Right renal cortex interstitium (tissue), 3 donors: ENCODE measurements at regions not wholly inside any gene's neighbourhood (a gene's known extent, or its start where the extent isn't known, plus 50 kb on each side); places are given as distances from the start of the nearest gene placed in this dataset.

Source experiments
- DNase-seq, 3 donors: peaks; one replicate each; pipeline ENCODE4 v3.0.0-alpha.2; 2013; ENCODE audit warnings: low read depth in 3 of 3, low spot score in 2 of 3

DNA sequence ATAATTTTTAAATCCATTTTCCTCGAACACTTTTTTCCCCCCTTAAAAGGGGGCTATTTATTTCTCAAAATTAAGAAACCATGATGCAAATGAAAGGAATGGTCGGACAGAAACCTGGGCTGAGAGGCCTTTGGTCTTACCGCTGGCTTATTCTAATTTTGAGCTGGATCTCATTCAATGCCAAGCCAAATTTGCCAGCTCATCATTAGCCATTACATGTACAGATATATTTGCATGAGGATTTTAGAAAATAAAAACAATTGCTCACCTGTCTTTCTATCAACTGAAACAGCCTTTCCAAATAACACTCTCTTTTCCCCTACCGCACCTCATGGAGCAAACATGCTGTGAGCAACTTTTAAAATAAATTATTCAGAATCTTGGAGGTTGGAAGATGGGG lies 219.5 kb upstream of the DTNBP1 start:
- DNase-seq = no peak

DNA sequence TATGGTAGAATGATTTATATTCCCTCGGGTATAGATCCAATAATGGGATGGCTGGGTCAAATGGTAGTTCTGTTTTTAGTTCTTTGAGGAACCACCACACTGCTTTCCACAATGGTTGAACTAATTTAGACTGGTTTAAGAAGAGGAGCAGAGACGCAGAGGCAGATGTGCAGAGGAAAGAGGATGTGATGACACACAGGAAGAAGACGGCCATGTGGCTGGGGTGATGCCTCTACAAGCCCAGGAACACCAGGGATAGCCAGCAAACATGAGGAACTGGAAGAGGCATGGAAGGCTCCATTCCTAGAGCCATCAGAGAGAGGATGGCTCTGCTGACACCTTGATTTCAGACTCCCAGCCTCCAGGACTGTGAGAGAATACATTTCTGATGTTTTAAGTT lies 218.3 kb upstream of the DTNBP1 start:
- DNase-seq = no peak

DNA sequence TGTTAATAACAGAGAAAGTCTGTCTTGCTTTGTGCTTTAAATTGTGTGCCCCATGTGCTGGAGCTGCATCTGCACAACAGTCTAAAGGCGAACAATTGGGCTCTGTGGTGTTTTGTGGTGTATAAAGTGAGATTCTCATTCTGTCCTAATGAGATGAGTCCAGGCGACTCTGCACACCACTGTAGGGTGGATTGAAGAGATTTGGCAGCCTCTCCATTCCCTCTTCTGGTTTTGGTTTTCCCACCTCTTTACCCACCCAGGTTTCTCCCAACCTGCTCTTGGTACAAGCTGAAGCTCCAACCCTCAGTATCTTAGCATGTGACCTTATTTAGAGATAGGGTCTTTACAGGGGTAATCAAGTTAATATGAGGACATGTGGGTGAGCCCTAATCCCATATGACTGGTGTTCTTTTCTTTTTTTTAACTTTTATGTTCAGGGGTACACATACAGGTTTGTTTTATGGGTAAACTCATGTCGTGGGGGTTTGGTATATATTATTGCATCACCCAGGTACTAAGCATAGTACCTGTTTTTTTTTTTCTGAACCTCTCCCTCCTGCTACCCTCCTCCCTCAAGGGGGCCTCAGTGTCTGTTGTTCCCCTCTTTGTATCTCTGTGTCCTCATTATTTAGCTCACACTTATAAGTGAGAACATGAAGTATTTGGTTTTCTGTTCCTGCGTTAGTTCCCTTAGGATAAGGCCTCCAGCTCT lies 217.6 kb upstream of the DTNBP1 start:
- DNase-seq = no peak

DNA sequence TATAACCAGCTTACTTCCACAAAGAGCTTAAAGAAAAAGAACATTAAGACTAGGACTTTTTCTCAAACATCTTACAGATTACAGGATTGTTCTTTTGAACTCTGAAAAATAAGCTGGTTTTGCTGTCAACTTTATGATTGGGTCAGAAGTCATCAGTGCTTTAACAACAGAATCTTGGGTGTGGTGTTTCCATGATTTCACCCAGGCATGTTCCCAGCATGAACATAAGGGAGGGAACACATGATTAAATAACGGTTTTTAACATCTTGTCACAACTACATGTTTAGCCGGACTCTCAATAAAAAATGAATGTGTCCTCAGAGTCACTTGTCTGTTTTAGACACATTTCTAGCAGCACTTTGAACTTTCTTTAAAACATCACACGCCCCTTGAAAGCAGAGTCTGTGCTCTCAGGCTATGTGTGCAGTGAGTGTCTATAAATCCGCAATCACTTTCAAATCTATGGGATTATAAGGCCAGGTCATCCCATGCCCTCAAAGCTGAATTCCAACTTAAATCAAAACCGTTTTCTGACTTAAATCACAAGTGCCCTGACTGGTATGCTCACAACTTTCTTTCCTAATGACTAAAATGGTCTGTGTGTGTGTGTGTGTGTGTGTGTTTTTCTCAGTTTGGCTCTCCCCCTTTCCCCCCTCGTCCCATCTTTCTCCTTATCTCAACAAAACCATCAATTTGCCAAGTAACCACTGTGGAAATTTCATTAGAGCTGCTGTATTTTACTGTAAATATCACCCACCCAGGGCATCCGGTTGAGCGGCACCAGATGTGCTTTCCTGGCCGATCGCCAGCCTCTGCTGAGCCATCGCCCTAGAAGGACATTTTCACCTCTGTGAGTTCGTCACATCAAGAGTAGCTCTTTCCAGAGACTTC lies 216.8 kb upstream of the DTNBP1 start:
- DNase-seq = peak; percentile 39 to 65 (median 49)

DNA sequence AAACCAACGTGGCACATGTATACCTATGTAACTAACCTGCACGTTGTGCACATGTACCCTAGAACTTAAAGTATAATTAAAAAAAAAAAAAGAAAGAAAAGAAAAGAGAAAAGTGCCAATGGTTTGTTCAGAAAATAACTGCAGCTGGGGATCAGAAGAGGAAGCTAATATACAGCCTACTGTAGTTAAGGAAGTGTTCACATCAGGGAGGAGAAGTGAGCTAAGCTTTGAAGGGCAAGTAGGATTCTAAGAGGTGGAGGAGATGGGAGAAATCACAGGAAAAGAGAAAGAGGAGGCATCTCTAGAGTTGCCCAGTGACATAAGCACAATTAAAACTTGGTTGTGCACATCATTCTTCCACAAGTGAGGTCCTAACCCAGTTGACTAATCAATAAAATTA lies 214.4 kb upstream of the DTNBP1 start:
- no peak for DNase-seq

DNA sequence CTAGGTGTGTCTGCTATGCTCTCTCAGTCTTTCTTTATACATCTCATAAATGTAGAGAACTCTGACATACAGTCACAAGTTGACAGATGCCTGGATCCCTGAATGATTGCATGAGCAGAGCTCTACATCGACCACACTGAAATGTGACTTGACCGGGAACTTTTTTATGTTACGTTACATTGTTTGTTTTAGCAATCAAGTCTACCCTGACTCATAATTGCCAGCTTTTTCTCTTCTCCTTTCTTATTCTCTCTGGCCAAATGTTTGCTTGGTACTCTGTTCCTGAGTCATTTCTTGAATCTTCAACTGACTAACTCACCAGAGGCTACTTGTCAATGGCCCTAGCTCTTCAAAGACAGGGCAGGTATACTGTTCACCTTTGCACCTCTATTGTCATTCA lies 213.6 kb upstream of the DTNBP1 start:
- DNase-seq = no peak

DNA sequence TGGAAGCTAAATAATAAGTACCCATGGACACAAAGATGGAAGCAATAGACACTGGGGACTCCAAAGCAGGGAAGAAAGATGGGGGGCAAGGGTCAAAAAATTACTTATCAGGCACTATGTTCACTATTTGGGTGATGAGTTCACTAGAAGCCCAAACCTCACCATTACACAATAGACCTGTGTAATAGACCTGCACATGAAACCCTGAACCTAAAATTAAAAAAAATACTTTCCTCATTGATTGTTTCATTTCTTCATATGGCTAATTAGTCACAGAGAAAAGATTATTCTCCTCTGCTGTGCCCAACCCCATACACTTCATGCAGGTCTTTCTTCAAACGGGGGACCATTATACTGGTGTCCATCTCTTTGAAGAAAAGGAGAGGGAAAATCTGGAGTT lies 213.0 kb upstream of the DTNBP1 start:
- DNase-seq = no peak

DNA sequence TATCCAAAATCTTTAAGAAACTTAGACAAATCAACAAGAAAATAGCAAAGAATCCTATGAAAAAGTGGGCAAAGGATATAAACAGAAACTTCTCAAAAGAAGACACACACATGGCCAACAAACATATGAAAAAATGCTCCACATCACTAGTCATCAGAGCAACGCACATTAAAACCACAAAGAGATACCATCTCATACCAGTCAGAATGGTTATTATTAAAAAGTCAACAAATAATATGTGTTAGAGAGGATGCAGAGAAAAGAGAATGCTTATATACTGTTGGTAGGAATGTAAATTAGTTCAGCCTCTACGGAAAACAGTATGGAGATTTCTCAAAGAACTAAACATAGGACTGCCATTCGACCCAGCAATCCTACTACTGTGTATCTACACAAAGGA lies 212.0 kb upstream of the DTNBP1 start:
- no peak for DNase-seq

DNA sequence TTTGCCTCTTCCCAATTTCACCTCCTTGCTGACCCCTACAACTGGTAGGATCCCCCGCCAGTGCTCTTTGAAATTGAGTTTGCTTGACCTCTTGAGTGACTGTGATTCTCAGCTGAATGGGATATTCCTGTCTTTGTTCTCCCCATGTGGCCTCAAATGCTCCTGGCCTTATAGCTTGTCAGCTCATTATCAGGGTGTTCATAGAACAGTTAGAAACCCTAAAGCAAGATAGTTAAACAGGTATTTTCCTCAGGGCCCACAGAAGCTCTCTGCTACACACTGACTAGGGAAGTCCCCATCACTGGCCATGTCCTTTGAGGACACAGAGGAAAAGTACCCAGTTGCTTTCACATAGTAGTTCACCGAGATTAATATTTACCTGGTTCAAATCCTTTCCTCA lies 211.5 kb upstream of the DTNBP1 start:
- no peak for DNase-seq

DNA sequence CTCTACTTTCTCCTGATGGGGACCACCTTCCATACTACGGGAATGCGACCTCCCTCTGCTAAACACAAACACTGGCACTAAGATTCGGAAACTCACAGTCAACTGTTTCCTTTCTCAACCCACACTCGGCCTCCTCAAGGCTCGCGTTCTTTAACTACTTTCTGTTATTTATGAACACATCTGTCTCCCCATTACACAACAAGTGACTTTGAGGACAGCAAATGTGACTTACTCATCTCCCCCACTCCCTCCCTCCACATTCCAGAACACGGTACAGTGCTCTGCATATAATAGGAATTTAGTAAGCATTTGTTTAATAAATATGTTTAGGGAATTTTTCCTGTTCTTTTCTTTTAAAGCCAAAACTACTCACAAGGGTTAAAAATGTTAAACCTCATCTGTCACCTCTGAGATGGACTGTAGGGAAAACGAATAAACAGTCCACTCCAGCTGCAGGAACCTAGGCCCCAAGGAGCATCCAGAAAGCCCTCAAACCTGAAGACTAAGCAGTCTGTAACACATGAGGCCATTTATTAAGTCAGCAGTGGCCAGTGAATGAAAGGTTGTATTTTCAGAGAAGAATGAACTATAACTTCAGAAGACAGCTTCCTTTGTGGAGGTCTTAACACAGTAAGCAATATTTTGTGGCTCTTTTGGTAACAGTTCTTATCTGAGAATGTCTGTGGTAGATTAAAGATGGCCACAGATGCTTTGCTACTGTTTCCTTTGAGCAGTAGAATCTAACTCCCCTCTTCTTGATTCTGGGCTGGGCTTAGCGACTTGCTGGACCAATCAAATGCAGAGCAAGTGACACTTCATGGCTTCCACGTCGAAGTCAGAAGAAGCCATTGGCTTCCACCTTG lies 209.6 kb upstream of the DTNBP1 start:
- no peak for DNase-seq

DNA sequence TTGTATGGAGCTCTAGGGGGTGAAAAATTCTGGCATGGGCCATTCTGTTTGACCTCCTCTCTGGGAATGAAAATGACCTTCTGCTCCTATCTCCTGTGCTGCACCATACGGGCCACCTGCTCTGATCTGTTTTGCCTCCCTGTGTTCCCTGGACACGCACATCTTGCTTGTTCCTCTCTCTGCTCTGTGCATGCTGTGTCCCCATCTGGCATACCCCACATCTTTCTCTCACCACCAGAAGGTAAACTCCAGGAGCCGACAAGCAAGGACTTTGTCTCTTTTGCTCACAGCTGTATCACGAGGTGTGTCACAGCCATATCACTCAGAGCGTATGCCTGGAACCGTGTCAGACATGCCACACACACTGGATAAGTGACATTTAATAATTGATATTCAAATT lies 208.4 kb upstream of the DTNBP1 start:
- DNase-seq = no peak

DNA sequence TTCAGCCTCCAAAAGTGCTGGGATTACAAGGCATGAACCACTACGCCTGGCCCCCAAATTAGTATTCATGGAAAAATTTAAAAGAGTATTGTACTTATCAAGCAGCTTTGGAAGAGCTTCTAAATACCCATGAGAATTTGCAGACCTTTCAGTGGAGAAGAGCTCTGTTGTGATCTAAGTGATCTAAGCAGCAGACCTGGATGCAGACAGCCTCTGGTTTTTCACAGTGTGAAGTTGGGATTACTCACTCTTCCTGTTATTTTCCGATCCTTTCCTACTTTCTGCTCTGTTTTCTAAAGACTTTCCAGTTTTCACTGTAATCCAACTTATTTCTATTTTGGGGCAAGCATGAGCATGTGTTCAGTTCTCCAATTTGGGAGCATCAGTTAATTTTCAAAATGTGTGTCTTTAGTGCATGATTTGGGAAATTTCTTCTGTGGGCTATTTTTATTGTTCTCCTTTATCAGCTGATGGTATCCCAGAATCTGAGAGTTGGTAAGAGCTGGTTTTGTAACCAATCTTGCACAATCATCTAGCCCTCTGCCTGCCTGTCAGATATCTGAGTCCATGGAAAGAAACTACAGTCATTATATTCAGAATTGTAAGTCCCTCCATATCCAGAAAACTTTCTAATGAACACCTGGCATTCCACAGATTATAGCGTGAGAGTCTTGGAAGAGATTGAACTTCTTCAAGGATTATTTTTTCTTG lies 207.7 kb upstream of the DTNBP1 start:
- DNase-seq = no peak

DNA sequence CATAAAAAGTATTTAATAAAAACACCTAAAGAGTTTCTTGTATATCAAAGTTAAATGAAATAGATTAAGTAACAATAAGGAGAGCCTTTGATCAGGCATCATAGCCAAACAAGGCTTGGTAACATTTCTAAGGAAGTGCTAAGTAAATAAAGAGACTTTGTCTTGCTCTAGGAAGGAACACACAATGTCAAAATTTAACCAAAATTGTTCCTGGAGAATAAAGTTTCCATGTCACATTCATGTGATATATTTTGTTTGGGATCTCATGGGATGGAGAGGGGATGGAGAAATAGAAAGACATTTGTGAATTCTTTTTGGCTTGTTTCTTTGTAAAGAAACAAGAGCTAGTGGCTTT lies 201.9 kb upstream of the DTNBP1 start:
- DNase-seq = no peak

DNA sequence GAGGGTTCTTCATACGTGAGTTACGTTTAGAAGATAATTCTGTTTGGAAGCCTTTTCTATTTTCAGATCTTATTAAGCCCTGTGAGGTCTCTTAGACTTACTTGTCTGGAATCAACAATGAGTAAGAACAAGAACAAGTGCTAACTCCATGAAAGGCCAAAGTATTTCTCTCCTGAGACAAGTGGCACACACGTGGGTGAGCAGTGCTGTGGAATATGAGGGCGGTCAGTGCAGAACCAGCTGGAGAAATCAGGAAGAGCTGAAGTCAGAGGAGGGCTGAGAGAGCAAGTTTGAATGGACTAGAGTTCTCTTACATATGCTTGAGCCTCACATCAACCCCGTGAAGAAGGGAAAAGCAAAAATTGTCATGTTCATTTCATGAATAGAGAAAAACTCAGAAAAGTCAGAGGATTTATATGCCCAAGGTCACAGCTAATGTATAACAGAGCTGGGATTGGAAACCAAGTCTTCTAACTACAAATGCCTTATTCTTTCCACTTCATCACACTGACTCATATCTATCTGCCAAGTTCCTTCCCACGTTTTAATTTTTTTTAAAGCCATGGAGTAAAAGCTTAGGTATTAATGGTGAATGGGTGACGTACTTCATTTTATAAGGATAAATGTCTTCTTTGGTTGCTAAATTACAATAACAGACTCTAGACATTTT lies 201.3 kb upstream of the DTNBP1 start:
- no peak for DNase-seq

DNA sequence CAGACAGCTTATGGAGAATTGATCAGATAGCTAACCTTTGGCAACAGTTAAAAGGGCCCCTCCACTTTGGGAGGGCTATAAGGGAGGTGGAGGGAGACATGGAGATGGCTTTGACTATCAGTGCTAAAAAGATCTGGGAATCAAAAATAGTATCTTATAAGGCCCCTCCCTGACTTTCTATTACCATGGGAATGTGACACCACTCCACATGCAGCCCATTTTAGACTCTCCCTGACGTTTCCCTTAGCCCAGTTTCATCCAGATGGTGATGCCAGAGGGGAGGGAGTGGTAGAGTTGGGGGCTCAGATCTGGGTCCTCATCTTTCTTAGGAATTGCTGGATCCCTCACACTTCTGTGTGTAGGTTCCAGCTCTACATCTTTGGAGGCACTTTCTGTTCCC lies 200.0 kb upstream of the DTNBP1 start:
- DNase-seq = no peak

DNA sequence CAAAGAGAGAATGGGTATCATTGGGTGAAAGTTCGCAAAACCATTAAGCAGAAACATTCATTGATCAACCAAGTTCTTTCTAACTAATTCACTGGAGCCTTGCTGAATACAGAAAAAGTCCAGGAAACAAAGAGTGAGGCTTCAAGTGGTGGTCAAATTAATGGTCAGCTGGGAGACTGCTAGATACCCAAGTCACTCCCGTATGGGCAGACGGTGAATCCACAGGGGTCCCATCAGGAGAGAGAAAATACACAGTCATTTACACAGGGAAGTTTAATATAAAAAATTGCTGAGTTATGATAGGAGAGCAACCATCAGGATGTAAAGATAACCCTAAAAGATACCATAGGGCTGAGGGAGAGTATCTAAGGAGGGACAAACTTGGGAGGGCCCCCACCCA lies 198.7 kb upstream of the DTNBP1 start:
- DNase-seq = no peak

DNA sequence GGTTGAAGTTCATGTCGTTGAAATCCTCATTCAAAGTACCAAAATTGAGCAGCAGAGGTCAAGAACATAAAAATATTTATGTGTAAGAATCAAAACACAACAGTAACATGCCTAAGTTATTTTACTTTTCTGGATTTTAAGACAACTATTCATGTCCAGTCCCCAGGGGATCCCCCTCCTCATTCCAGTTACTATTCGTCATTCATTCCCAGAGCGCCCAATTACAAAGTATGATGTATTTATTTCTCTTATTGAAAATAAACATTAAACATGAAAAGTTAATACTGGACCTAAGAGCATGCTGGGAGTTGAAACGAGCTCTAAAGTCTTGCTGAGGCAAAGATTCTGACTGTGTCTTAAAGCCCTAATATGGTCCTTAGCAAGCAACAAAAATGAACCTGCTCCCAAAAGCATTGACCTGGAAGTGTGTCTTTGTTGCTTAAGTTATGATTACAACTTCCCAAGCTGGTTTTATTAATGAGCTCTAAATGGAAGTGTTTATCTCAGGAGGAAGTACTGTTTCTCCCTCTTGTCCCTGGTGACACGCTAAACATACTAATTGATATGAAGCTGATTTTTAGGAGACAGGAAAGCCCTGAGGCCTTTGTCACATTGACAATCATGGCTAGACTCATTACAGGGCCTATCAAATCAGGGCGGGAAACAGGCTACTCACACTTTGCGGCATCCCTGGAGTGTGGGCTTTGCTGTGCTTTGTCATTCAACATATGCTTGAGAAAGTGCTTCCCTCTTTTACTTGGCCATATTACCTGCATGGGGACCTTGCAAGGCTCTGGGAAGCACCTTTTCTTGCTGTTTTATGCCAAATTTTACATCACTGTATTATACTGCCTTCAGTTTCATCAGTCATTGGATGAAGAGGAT lies 192.2 kb upstream of the DTNBP1 start:
- no peak for DNase-seq

DNA sequence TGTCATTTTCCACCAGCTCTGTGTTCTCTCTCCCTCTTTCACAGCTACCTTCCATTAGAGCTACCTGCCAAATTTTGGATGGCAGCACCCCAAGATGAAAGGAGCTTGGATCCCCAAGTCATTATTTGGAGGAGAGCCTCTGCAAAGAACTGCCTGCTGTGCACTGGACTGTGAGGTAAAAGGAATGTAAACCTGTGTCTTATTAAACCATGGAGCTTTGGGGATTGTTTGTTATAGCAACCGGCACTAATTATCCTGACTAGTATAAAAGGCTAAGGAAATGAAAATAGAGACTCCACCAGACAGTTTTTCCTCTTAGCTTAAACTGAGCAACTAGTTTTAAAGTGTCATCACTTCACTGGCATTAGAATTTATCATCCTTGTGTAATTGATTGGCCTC lies 191.6 kb upstream of the DTNBP1 start:
- DNase-seq = no peak

DNA sequence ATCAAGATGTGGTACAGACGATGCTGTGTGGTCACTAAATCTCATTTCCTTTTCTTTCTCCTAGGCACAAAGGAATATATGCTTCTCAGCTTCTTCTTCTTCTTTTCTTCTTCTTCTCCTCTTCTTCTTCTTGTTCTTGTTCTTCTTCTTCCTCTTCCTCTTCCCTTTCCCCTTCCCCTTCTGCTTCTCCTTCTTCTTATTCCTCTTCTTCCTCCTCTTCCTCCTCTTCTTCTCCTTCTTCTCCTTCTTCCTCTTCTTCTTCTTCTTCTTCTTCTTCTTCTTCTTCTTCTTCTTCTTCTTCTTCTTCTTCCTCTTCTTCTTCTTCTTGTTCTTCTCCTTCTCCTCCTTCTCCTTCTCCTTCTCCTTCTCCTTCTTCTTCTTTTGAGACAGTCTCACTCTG lies 190.4 kb upstream of the DTNBP1 start:
- DNase-seq = no peak
